HS-27A (cell line): ENCODE measurements at regions not wholly inside any gene's neighbourhood (a gene's known extent, or its start where the extent isn't known, plus 50 kb on each side); places are given as distances from the start of the nearest gene placed in this dataset.

Experiments used
- DNase-seq: peaks from one replicate; pipeline ENCODE4 v3.0.0-alpha.2; 2012; ENCODE audit warnings: low read depth, missing footprints

- DNase-seq, result no peak
Measured at GRCh38 chr10:105982735-105983134, 1181.8 kb downstream of the SORCS1 start.

- DNase-seq, result no peak
Measured at GRCh38 chr10:105981679-105982078, 1182.8 kb downstream of the SORCS1 start.

- no peak for DNase-seq
Measured at GRCh38 chr10:105974803-105975456, 1189.6 kb downstream of the SORCS1 start.

GRCh38 chr10:105973902-105974301 lies 1190.6 kb downstream of the SORCS1 start:
- no peak for DNase-seq

GRCh38 chr10:105973360-105973759 lies 1191.1 kb downstream of the SORCS1 start:
- DNase-seq, result no peak

GRCh38 chr10:105971460-105971859 lies 1193.0 kb downstream of the SORCS1 start:
- no peak for DNase-seq

- DNase-seq, result no peak
Measured at GRCh38 chr10:105969884-105970377, 1194.6 kb downstream of the SORCS1 start.

- no peak for DNase-seq
Measured at GRCh38 chr10:105968666-105969065, 1195.8 kb downstream of the SORCS1 start.

GRCh38 chr10:105967256-105967655 lies 1197.2 kb downstream of the SORCS1 start:
- no peak for DNase-seq

- DNase-seq, result no peak
Measured at GRCh38 chr10:105965141-105965540, 1199.4 kb downstream of the SORCS1 start.

GRCh38 chr10:105964009-105964408 lies 1200.5 kb downstream of the SORCS1 start:
- no peak for DNase-seq

- no peak for DNase-seq
Measured at GRCh38 chr10:105963334-105963884, 1201.1 kb downstream of the SORCS1 start.

GRCh38 chr10:105956550-105956949 lies 1208.0 kb downstream of the SORCS1 start:
- DNase-seq, result no peak

GRCh38 chr10:105953861-105954260 lies 1210.6 kb downstream of the SORCS1 start:
- DNase-seq, result no peak

GRCh38 chr10:105953056-105953455 lies 1211.5 kb downstream of the SORCS1 start:
- DNase-seq, result no peak

- DNase-seq, result no peak
Measured at GRCh38 chr10:105952153-105952552, 1212.4 kb downstream of the SORCS1 start.

- DNase-seq, result no peak
Measured at GRCh38 chr10:105950410-105950809, 1214.1 kb downstream of the SORCS1 start.

GRCh38 chr10:105949721-105950120 lies 1214.8 kb downstream of the SORCS1 start:
- DNase-seq, result no peak

GRCh38 chr10:105925045-105925785 lies 1239.3 kb downstream of the SORCS1 start:
- DNase-seq, result no peak

- no peak for DNase-seq
Measured at GRCh38 chr10:105921348-105921747, 1243.2 kb downstream of the SORCS1 start.

GRCh38 chr10:105914432-105914831 lies 1250.1 kb downstream of the SORCS1 start:
- DNase-seq, result no peak

GRCh38 chr10:105908701-105909100 lies 1255.8 kb downstream of the SORCS1 start:
- DNase-seq, result no peak

- DNase-seq, result no peak
Measured at GRCh38 chr10:105885495-105885894, 1244.4 kb downstream of the SORCS3 start.
